ENCODE measurements at regions not wholly inside any gene's neighbourhood (a gene's known extent, or its start where the extent isn't known, plus 50 kb on each side); places are given as distances from the start of the nearest gene placed in this dataset.
A peak's percentile ranks its signal among the peaks of the same experiment; 100 is the strongest.

DNA sequence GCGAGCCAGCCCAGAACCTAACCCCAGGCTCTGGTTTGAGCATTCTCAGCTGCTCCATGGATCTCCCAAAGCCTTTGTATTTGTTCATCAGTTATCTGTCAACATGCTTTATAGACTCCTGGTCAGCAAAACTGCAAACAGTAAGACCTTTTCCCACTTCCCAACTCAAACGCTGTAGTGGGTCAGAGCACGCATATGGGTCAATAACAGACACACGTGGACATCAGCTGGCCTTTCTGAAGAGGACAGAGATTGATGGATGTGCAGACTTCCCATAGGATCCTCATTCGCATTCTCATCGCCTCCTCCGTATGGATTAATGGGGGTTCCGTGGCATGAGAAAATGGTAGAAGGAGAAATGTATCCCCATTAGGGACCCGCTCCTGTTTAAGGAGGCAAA lies 508.1 kb downstream of the EIPR1 start:
- Histone ChIP-seq H3K27ac (ENCODE audit: low read depth in 2 of 2, low read length in 1 of 2) (peak overlapping the region in 1 of 2 experiments; percentile 87; a peak in 2 of 4 replicates), H3K27me3 (ENCODE audit: insufficient read depth) (no peaks in the 10 kb centered on the region), H3K79me2 (ENCODE audit: insufficient read depth) (no peaks in the 10 kb centered on the region), H3K36me3 (replicated peaks in 1 of 2; ENCODE audit: control insufficient read depth in 1 of 2, insufficient read depth in 2 of 2, low read length in 1 of 2) (no peaks in the 10 kb centered on the region), H3F3A (replicated peaks; ENCODE audit: insufficient read depth) (no peaks in the 10 kb centered on the region), H3K4me1 (ENCODE audit: control insufficient read depth in 1 of 2, insufficient read depth in 2 of 2, low read depth in 1 of 2, low read length in 1 of 2) (peaks cover 0 to 56% of the 10 kb centered on the region in 2 experiments; a peak in 2 of 4 replicates), H3K9me3 (no peaks in the 10 kb centered on the region), H3K9ac (no peak overlapping the region), H4K20me1 (ENCODE audit: insufficient read depth) (no peaks in the 10 kb centered on the region), H3K4me3 (ENCODE audit: low read depth in 2 of 2, low read length in 1 of 2) (no peak overlapping the region), H2AFZ (ENCODE audit: low read depth) (no peak overlapping the region), H3K4me2 (no peak overlapping the region), H3K9me2 (no peaks in the 10 kb centered on the region)
- TF ChIP-seq, protein P1, sequence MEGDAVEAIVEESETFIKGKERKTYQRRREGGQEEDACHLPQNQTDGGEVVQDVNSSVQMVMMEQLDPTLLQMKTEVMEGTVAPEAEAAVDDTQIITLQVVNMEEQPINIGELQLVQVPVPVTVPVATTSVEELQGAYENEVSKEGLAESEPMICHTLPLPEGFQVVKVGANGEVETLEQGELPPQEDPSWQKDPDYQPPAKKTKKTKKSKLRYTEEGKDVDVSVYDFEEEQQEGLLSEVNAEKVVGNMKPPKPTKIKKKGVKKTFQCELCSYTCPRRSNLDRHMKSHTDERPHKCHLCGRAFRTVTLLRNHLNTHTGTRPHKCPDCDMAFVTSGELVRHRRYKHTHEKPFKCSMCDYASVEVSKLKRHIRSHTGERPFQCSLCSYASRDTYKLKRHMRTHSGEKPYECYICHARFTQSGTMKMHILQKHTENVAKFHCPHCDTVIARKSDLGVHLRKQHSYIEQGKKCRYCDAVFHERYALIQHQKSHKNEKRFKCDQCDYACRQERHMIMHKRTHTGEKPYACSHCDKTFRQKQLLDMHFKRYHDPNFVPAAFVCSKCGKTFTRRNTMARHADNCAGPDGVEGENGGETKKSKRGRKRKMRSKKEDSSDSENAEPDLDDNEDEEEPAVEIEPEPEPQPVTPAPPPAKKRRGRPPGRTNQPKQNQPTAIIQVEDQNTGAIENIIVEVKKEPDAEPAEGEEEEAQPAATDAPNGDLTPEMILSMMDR (IDR thresholded peaks at IDR 0.05) = no peak
- no peak for TF ChIP-seq MEF2A (IDR thresholded peaks at IDR 0.05; ENCODE audit: borderline replicate concordance, low read depth)
- no peak for TF ChIP-seq EZH2phosphoT487 (IDR thresholded peaks at IDR 0.05; ENCODE audit: borderline replicate concordance, low read depth)
- TF ChIP-seq MXI1 (IDR thresholded peaks at IDR 0.05; ENCODE audit: low read depth, low read length) = no peak
- TF ChIP-seq EP300 (IDR thresholded peaks at IDR 0.05; ENCODE audit: borderline replicate concordance in 1 of 2, low read depth in 1 of 2, low read length in 1 of 2) = no peak
- TF ChIP-seq JUND (IDR thresholded peaks at IDR 0.05) = no peak
- no peak for TF ChIP-seq NRF1 (IDR thresholded peaks at IDR 0.05; ENCODE audit: low read depth, low read length)
- TF ChIP-seq FOXJ3 (CRISPR knock-in tag; IDR thresholded peaks at IDR 0.05) = no peak
- TF ChIP-seq, protein P2, sequence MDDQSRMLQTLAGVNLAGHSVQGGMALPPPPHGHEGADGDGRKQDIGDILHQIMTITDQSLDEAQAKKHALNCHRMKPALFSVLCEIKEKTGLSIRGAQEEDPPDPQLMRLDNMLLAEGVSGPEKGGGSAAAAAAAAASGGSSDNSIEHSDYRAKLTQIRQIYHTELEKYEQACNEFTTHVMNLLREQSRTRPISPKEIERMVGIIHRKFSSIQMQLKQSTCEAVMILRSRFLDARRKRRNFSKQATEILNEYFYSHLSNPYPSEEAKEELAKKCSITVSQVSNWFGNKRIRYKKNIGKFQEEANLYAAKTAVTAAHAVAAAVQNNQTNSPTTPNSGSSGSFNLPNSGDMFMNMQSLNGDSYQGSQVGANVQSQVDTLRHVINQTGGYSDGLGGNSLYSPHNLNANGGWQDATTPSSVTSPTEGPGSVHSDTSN (IDR thresholded peaks at IDR 0.05) = no peak
- TF ChIP-seq SMC3 (IDR thresholded peaks at IDR 0.05; ENCODE audit: low read depth, low read length) = no peak
- no peak for TF ChIP-seq TCF12 (IDR thresholded peaks at IDR 0.05)
- TF ChIP-seq, protein P3, sequence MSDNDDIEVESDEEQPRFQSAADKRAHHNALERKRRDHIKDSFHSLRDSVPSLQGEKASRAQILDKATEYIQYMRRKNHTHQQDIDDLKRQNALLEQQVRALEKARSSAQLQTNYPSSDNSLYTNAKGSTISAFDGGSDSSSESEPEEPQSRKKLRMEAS (IDR thresholded peaks at IDR 0.05; ENCODE audit: low read depth) = no peak
- TF ChIP-seq, protein P4, sequence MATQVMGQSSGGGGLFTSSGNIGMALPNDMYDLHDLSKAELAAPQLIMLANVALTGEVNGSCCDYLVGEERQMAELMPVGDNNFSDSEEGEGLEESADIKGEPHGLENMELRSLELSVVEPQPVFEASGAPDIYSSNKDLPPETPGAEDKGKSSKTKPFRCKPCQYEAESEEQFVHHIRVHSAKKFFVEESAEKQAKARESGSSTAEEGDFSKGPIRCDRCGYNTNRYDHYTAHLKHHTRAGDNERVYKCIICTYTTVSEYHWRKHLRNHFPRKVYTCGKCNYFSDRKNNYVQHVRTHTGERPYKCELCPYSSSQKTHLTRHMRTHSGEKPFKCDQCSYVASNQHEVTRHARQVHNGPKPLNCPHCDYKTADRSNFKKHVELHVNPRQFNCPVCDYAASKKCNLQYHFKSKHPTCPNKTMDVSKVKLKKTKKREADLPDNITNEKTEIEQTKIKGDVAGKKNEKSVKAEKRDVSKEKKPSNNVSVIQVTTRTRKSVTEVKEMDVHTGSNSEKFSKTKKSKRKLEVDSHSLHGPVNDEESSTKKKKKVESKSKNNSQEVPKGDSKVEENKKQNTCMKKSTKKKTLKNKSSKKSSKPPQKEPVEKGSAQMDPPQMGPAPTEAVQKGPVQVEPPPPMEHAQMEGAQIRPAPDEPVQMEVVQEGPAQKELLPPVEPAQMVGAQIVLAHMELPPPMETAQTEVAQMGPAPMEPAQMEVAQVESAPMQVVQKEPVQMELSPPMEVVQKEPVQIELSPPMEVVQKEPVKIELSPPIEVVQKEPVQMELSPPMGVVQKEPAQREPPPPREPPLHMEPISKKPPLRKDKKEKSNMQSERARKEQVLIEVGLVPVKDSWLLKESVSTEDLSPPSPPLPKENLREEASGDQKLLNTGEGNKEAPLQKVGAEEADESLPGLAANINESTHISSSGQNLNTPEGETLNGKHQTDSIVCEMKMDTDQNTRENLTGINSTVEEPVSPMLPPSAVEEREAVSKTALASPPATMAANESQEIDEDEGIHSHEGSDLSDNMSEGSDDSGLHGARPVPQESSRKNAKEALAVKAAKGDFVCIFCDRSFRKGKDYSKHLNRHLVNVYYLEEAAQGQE (IDR thresholded peaks at IDR 0.05; ENCODE audit: low read depth, low read length) = no peak
- 57% methylated on average over 9 of the region's 9 CpGs for WGBS (ENCODE audit: low lambda C conversion rate)
- ChIA-PET CTCF (interaction anchor here (1.3 to 1.4 kb wide), 2 partner anchors 12 to 16 kb away, joined by 5 read pairs; no protein-coding TSS in a partner anchor), POLR2A (interaction anchor here (1.4 to 1.6 kb wide), 2 partner anchors 20 to 258 kb away, joined by 3 to 5 read pairs; no protein-coding TSS in a partner anchor)
- no peak for DNase-seq
